Left ventricle myocardium inferior (tissue), 1 donor: ENCODE measurements at regions not wholly inside any gene's neighbourhood (a gene's known extent, or its start where the extent isn't known, plus 50 kb on each side); places are given as distances from the start of the nearest gene placed in this dataset.

Experiments
- DNase-seq: peaks from one replicate; pipeline ENCODE4 v3.0.0-alpha.2; 2020
- H3K27ac ChIP-seq: fragments of 200-600 bp; replicated peaks from 2 replicates; pipeline ENCODE4 v1.8.0; 2021
- H3K27me3 ChIP-seq: fragments of 200-600 bp; 2 replicates; pipeline ENCODE4 v1.8.0; 2021; ENCODE audit warnings: low read depth
- H3K36me3 ChIP-seq: fragments of 200-600 bp; 2 replicates; pipeline ENCODE4 v1.8.0; 2021
- H3K4me1 ChIP-seq: fragments of 200-600 bp; 2 replicates; pipeline ENCODE4 v1.8.0; 2021
- H3K4me3 ChIP-seq: fragments of 200-600 bp; 2 replicates; pipeline ENCODE4 v1.8.0; 2021; ENCODE audit warnings: mild to moderate bottlenecking, moderate library complexity
- H3K9me3 ChIP-seq: fragments of 200-600 bp; replicated peaks from 2 replicates; pipeline ENCODE4 v1.8.0; 2021
- intact Hi-C: fragments of 100-400 bp; cut with micrococcal nuclease; formaldehyde crosslinking; loops from one replicate; pipeline ENCODE4 v1.11.0; 2022
- TF ChIP-seq, protein P1 (sequence below): fragments of 200-600 bp; IDR thresholded peaks from 2 replicates; pipeline ENCODE4 v1.8.0; 2021; ENCODE audit warnings: antibody characterized with exemption, mild to moderate bottlenecking, borderline replicate concordance
- donor health status: DM: no; HTN: yes; CAD: no; lungs with severe emphysema.

DNA sequence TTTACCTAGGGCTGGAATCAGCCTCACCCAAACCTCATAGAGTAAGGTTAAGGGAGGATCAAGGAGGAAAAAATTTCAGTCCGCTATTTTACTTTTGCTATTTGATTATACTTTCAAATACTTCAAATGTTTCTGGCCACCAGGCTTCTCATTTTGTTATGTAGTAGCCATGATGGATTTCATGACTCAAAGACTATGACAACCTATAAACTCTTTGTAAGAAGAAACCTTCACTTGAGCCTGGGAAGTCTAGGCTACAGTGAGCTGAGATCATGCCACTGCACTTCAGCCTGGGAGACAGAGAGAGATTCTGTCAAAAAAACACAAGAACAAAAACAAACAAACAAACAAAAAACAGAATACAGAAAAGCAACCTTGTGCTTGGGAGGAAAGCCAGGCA, 293.6 kb upstream of the TNC start:
- H3K4me3 ChIP-seq = no peak overlapping the region
- H3K27ac ChIP-seq = no peak overlapping the region
- TF ChIP-seq, protein P1, sequence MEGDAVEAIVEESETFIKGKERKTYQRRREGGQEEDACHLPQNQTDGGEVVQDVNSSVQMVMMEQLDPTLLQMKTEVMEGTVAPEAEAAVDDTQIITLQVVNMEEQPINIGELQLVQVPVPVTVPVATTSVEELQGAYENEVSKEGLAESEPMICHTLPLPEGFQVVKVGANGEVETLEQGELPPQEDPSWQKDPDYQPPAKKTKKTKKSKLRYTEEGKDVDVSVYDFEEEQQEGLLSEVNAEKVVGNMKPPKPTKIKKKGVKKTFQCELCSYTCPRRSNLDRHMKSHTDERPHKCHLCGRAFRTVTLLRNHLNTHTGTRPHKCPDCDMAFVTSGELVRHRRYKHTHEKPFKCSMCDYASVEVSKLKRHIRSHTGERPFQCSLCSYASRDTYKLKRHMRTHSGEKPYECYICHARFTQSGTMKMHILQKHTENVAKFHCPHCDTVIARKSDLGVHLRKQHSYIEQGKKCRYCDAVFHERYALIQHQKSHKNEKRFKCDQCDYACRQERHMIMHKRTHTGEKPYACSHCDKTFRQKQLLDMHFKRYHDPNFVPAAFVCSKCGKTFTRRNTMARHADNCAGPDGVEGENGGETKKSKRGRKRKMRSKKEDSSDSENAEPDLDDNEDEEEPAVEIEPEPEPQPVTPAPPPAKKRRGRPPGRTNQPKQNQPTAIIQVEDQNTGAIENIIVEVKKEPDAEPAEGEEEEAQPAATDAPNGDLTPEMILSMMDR = no peak
- H3K36me3 ChIP-seq = no peaks in the 10 kb centered on the region
- H3K4me1 ChIP-seq = no peaks in the 10 kb centered on the region
- no peaks in the 10 kb centered on the region for H3K9me3 ChIP-seq
- DNase-seq = no peak
- no peaks in the 10 kb centered on the region for H3K27me3 ChIP-seq
- intact Hi-C loops = no loop called here

- no peak overlapping the region for H3K4me3 ChIP-seq
- intact Hi-C loops = no loop called here
- no peak overlapping the region for H3K27ac ChIP-seq
- H3K27me3 ChIP-seq = no peaks in the 10 kb centered on the region
- TF ChIP-seq, protein P1 = no peak
- no peaks in the 10 kb centered on the region for H3K36me3 ChIP-seq
- DNase-seq = no peak
- H3K9me3 ChIP-seq = no peaks in the 10 kb centered on the region
- no peaks in the 10 kb centered on the region for H3K4me1 ChIP-seq
Measured at GRCh38 chr9:115411993-115412452, 294.1 kb upstream of the TNC start.

- TF ChIP-seq, protein P1 = no peak
- intact Hi-C loops = no loop called here
Measured at GRCh38 chr9:115412656-115413055, 294.7 kb upstream of the TNC start.

DNA sequence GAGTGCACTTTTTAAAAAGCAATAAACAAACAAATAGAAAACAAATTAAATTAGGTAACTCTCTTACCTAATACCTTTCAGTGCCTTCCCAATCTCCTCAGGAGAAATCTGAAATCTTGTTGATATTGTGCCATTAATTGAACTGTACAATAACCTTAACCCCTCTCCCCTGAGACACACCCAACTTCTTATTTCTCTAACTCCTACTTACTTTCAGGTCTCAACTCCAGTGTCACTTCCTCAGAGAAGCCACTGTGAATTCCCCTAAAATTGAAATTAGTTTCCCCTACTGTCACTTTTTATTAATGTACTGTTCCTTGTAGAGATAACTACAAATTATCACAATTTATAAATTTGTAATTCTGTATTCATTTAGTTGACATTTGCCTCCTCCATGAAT, 295.3 kb upstream of the TNC start:
- no peaks in the 10 kb centered on the region for H3K36me3 ChIP-seq
- DNase-seq = no peak
- no peak overlapping the region for H3K4me3 ChIP-seq
- no peaks in the 10 kb centered on the region for H3K27me3 ChIP-seq
- H3K4me1 ChIP-seq = no peaks in the 10 kb centered on the region
- TF ChIP-seq, protein P1 = no peak
- peaks cover 9% of the 10 kb centered on the region for H3K9me3 ChIP-seq
- intact Hi-C loops = no loop called here
- no peak overlapping the region for H3K27ac ChIP-seq

More at GRCh38 chr9:115412656-115413055, 294.7 kb upstream of the TNC start:
- Histone ChIP-seq H3K4me1 (no peaks in the 10 kb centered on the region), H3K36me3 (no peaks in the 10 kb centered on the region), H3K4me3 (no peak overlapping the region), H3K27me3 (no peaks in the 10 kb centered on the region), H3K9me3 (peaks cover 2% of the 10 kb centered on the region), H3K27ac (no peak overlapping the region)
- no peak for DNase-seq

DNA sequence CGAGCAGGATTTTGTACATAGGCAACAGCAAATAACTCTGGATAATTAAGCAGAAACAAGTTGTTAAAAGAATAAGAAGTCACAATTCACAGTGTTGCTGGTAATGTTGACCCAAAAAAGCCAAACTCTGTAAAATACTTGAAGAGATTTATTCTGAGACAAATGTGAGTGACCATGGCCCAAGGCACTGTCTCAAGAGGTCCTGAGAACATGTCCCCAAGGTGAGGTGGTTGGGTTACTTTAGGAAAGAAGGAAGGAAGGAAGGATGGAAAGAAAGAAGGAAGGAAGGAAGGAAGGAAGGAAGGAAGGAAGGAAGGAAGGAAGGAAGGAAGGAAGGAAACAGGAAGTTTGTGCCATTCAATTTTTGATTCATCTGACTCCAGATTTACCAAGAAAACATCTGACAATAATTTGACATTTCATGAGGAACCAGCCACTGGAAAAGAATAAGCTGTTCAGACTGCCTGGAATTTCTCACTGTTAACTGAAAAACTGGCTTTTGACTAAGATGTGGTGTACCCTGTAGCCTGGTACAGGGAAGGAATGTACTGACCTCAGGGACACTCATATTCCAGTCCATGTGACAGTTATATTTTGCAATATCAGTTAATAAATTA, 295.9 kb upstream of the TNC start:
- DNase-seq = no peak
- H3K4me1 ChIP-seq = no peaks in the 10 kb centered on the region
- intact Hi-C loops = no loop called here
- no peak overlapping the region for H3K27ac ChIP-seq
- H3K36me3 ChIP-seq = no peaks in the 10 kb centered on the region
- H3K27me3 ChIP-seq = no peaks in the 10 kb centered on the region
- H3K4me3 ChIP-seq = no peak overlapping the region
- TF ChIP-seq, protein P1 = no peak
- H3K9me3 ChIP-seq = peaks cover 11% of the 10 kb centered on the region
